GM18873 (cell line): ENCODE measurements at regions not wholly inside any gene's neighbourhood (a gene's known extent, or its start where the extent isn't known, plus 50 kb on each side); places are given as distances from the start of the nearest gene placed in this dataset.
"Not testable (repeated sequence)": the region's sequence is repeated elsewhere in the genome, so short reads cannot be mapped to it uniquely, and the experiment has no call there.

ENCODE experiments used
- ATAC-seq: cut with Tn5 transposase; IDR thresholded peaks from one replicate; pipeline ENCODE4 v1.9.1; 2021; ENCODE audit warnings: mild to moderate bottlenecking, moderate library complexity, moderate number of reproducible peaks; ENCODE audit not compliant: unreplicated experiment, low FRiP score

GRCh38 chr2:7140306-7140705 lies 223.1 kb downstream of the RNF144A start:
- ATAC-seq: no peak

- no peak for ATAC-seq
Observed at GRCh38 chr2:7145707-7146106, 228.5 kb downstream of the RNF144A start.

DNA sequence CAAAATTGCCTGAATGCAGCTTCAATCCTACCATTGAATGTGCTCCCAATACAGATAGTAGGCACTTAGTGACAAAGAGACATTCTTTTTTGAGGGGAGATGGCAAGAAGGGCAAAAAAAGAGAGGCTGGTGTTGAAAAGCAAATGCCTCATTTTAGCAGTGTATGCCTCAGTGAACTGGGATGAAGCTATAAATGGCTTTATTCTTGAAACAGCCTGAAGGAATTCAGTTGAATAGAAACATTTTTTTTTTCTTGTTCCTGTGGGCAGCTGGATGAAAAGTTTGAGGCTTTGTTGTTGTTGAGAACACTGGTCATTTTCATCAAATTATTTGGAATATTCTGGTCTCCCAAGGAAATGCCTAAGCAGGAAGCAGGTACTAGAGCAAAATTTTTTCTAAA lies 228.9 kb downstream of the RNF144A start:
- no peak for ATAC-seq

DNA sequence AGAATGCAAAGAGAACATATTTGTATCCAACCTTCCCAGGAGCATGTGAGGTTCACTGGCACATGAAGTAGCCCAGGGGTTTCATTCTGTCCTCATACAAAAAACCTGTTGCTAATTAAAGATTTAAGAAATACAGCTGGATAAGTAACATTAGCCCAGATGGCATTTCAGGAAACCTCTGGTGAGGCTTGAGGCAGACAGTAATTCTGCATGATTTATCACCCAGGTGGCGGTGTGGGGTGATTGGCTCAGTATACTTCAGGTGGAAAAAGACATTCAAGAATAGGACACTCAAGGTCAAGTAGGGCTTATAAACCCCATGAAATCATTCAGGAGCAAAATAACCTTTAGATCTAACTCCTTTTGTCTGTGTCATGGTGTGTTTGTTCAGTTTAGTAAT lies 237.4 kb downstream of the RNF144A start:
- no peak for ATAC-seq

DNA sequence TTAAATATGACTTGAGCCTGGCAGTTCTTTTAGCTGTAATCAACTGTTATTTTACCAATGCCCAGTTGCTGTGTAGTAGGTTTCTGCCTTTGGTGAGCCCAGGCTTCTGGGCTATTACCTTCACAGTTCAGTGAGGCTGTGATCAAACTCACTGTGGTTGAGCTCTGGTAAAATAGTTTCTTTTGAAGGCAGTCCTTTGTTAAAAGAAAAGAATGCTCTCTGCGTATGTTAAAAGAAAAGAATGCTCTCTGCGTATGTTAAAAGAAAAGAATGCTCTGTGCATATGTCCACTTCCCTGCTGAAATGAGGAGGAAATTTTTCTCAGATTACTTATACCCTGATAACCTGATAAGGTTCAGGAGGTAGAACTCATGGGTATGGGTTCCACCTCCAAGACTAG lies 244.3 kb downstream of the RNF144A start:
- no peak for ATAC-seq

DNA sequence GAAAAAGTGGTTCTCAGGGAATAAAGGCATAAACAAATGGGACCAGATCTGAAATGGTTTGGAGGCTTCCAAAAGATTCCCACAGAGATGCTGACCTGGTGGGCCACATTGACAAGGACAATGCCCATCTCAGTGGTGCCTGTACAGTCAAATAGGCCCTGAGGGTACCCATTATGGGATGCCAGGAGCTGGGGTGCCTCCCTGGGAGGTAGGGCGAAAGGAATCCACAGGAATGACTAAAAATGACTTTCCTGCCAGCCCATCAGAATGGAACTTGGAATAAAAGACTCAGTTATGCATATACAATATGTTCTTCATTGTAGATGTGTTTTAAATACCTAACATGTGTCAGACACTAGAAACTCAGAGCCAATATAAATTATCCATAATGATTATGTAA lies 248.5 kb downstream of the RNF144A start:
- no peak for ATAC-seq

GRCh38 chr2:7167801-7168411 lies 250.7 kb downstream of the RNF144A start:
- no peak for ATAC-seq

DNA sequence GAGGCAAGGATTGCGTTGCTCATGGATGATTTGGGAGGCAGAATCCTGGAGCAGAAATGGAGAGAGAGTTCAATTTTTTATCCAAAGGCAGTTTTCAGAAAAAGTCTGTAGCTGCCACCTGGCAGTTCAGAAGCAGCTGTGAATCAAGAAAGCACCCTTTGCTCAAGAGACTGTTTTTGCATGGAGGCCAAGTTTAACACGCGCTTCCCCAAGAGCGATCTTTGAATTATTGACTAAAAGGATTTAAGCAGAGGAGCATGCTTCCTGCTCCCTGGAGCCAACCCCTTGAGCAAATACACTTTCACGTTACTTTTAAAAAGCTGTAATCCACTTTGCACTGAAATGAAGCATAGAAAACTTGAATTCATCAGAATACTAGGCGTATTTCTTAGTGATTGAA lies 252.4 kb downstream of the RNF144A start:
- no peak for ATAC-seq

GRCh38 chr2:7178996-7179395 lies 261.8 kb downstream of the RNF144A start:
- ATAC-seq: not testable (repeated sequence)

DNA sequence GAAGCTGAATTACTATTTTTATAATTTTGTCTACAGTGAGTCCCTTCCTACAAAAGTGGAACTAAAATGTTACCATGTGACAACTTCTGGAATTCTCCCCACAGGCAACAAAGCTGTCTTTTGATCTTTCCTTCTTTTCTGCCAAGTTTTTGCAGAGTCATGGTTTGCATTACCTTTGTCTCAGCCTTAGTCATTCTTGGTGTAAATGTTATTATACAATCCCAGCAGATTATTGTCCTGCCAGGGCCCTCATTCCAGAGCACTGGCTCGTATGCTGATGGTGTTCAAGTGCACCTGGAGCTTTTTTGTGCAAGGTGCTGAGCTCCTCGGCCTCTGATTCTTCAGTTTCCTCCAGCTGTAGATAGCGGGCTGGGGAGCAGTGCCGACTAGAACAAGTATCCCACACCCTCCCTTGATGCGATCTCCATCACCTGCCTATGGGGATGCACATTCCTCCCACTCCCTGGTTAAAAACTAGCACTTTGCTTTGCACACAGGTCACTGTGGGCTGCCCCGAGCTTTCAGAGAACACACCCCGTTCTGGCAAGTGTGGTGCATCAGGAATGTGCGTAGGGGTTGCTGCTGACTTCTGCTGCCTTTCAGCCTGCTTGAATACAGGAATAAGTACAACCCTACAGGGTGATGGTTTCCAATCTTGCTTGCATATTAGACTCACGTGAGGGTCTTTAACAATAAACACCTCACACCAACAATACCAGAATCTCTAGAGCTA lies 263.6 kb downstream of the RNF144A start:
- no peak for ATAC-seq

DNA sequence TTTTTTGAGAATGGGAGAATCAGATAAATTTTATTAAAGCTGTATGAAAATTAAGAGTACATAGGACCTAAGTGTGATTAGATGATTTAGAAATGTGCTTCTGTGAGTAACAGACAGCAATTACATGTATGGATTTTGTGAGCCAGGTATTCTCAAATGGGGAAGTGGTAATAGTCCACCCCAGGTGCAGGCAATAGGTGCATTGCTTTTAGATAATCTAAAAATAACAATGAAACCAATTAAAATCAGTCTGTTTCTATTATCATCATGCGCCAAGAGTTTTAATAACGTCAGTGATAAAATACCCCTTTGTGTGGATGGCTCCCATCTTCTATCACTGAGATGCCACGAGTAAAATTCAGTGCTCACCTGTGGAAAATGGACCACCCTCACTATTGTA lies 265.3 kb downstream of the RNF144A start:
- no peak for ATAC-seq

- ATAC-seq: no peak
Observed at GRCh38 chr2:7189106-7189505, 271.9 kb downstream of the RNF144A start.

- ATAC-seq: no peak
Observed at GRCh38 chr2:7190587-7191324, 273.5 kb downstream of the RNF144A start.

DNA sequence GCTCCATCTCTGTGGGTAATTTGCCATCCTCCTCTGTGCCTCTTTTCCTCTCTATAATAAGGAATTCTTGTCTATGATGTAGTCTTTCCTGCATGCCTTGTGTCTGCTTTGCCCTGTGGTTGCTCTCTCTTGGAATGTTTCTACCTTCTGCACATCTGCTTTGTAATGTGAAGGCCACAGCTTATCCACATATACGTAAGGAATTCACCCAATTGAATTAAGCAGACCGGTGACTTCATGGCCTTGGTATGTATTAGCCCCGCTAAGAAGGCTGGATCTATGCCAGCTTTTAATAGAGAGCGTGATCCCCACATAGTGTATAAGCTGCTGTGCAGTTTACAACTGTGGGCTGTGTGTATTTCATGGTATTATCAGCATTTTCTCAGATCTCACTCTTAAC lies 274.7 kb downstream of the RNF144A start:
- ATAC-seq: no peak

- no peak for ATAC-seq
Observed at GRCh38 chr2:7193457-7193856, 276.2 kb downstream of the RNF144A start.

DNA sequence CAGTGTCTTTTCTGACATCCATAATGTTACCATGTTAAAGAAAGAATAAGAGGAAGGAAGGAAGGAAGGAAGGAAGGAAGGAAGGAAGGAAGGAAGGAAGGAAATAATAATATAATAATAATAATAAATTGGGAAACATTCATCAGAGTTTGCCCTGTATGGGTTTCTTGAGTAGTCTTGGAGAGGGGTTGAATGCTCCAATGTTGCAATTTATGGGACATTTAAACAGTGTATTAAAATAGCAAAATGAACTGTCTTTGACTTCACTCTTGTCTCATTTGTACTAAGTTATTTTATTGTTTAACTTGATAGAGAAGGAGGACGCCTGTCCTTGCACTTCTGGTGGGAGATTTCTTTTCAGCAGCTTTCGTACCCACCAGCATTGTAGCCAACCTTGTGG lies 277.7 kb downstream of the RNF144A start:
- no peak for ATAC-seq

- ATAC-seq: no peak
Observed at GRCh38 chr2:7196883-7197282, 279.7 kb downstream of the RNF144A start.

GRCh38 chr2:7201851-7202250 lies 284.6 kb downstream of the RNF144A start:
- no peak for ATAC-seq

DNA sequence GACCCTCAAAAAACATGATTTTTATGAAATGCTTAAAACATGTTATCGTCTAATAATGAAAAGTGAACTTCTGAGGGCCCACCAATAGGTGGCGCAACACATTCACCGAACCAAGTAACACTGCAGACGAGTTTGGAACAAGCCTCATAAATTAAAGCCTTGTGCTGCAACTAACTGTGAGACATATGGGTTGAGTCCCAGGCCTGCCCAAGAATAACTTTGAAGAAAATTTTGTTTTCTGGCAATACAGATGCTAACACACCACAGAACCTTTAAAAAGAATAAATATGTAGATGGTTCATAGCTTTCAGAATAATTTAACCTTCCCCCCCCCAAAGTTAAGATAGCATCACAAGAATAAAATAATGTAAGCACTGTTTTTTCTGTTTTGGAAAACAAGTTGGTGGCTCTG lies 285.9 kb downstream of the RNF144A start:
- no peak for ATAC-seq

DNA sequence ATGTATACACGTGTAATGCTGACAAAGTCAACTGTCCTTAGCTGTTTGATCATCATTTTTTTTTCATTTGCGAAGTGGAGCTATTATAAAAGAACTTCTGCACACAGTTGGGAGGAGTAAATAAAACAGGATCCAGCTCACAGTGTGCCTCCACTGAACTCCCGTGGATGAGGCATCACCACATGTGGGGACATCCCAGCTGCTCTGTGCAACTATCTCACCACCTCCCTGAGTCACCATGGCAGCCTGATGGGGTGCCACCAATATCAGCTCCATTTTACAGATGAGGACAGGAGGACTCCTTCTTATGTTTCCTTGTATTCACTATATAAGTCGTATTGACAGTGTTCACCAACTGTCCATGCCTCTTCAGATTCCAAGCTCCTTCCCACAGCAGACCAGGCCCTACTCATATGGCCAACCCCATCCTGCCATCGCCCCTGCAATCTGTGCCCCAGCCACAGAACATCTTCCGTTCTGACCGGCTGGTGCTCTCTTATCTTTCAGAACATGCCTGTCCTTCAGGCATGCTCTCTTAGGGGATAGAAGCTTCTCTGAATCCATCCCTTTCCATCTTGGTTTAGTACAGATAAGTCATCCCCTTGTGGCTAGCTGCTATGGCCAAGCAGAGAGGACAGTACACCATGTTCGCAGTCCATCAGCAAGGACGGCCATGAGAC lies 288.1 kb downstream of the RNF144A start:
- no peak for ATAC-seq
